HEK293T (cell line): ENCODE measurements at regions not wholly inside any gene's neighbourhood (a gene's known extent, or its start where the extent isn't known, plus 50 kb on each side); places are given as distances from the start of the nearest gene placed in this dataset.

ENCODE experiments used
- CTCF ChIA-PET: fragments of 350-600 bp; formaldehyde crosslinking; extraction: SDS; loops from one replicate; lab custom pipeline; 2021; ENCODE audit warnings: antibody characterized with exemption, inconsistent platforms; lab: Yijun Ruan, JAX
- POLR2A ChIA-PET: fragments of 350-600 bp; formaldehyde crosslinking; extraction: SDS; loops from one replicate; lab custom pipeline; 2020; ENCODE audit warnings: antibody characterized with exemption, inconsistent platforms; lab: Yijun Ruan, JAX
- DNase-seq: peaks from one replicate; pipeline ENCODE4 v3.0.0; 2012; ENCODE audit warnings: mixed read lengths; ENCODE audit errors: extremely low spot score
- ARNT ChIP-seq: fragments of 450-650 bp; IDR thresholded peaks from 2 replicates; pipeline ENCODE4 v1.6.1; 2017; ENCODE audit warnings: mild to moderate bottlenecking
- BHLHE40 ChIP-seq: fragments of 450-650 bp; IDR thresholded peaks from 2 replicates; pipeline ENCODE4 v1.6.1; 2016; ENCODE audit warnings: mild to moderate bottlenecking, moderate library complexity, borderline replicate concordance
- CTBP1 ChIP-seq: fragments of 450-650 bp; IDR thresholded peaks from 2 replicates; pipeline ENCODE4 v1.6.1; 2016; ENCODE audit warnings: borderline replicate concordance
- ELF4 ChIP-seq: fragments of 450-650 bp; IDR thresholded peaks from 2 replicates; pipeline ENCODE4 v1.6.1; 2017; ENCODE audit warnings: antibody characterized with exemption
- FOXA1 ChIP-seq: fragments of 450-650 bp; IDR thresholded peaks from 2 replicates; pipeline ENCODE4 v1.6.1; 2016; ENCODE audit warnings: mild to moderate bottlenecking
- FOXK2 ChIP-seq: fragments of 450-650 bp; IDR thresholded peaks from 2 replicates; pipeline ENCODE4 v1.6.1; 2016; ENCODE audit warnings: mild to moderate bottlenecking
- FOXM1 ChIP-seq: fragments of 450-650 bp; IDR thresholded peaks from 2 replicates; pipeline ENCODE4 v1.6.1; 2017; ENCODE audit warnings: mild to moderate bottlenecking, borderline replicate concordance
- HDGF ChIP-seq: fragments of 450-650 bp; IDR thresholded peaks from 2 replicates; pipeline ENCODE4 v1.6.1; 2017; ENCODE audit warnings: antibody characterized with exemption, borderline replicate concordance
- L3MBTL2 ChIP-seq: fragments of 450-650 bp; conservative IDR thresholded peaks from 2 replicates; pipeline ENCODE4 v1.6.1; 2016; ENCODE audit warnings: mild to moderate bottlenecking
- LEF1 ChIP-seq: fragments of 450-650 bp; IDR thresholded peaks from 2 replicates; pipeline ENCODE4 v1.6.1; 2017; ENCODE audit warnings: mild to moderate bottlenecking, borderline replicate concordance
- NFRKB ChIP-seq: fragments of 450-650 bp; IDR thresholded peaks from 2 replicates; pipeline ENCODE4 v1.6.1; 2016; ENCODE audit warnings: mild to moderate bottlenecking, moderate library complexity
- PKNOX1 ChIP-seq: fragments of 450-650 bp; IDR thresholded peaks from 2 replicates; pipeline ENCODE4 v1.6.1; 2016
- SP1 ChIP-seq: fragments of 450-650 bp; IDR thresholded peaks from 2 replicates; pipeline ENCODE4 v1.6.1; 2017
- SUZ12 ChIP-seq: fragments of 450-650 bp; IDR thresholded peaks from 2 replicates; pipeline ENCODE4 v1.6.1; 2016; ENCODE audit warnings: mild to moderate bottlenecking
- TARDBP ChIP-seq: fragments of 450-650 bp; IDR thresholded peaks from 2 replicates; pipeline ENCODE4 v1.6.1; 2016
- ZNF384 ChIP-seq: fragments of 450-650 bp; IDR thresholded peaks from 2 replicates; pipeline ENCODE4 v1.6.1; 2016

GRCh38 chr3:99536555-99537314, 101.7 kb upstream of the COL8A1 start:
- CTCF ChIA-PET, result no interaction called here
- TF ChIP-seq NFRKB (no peak), SUZ12 (no peak), FOXA1 (no peak), LEF1 (no peak), FOXM1 (no peak), CTBP1 (no peak), SP1 (no peak), PKNOX1 (no peak), ELF4 (no peak), TARDBP (no peak), ARNT (no peak), L3MBTL2 (no peak), FOXK2 (no peak), BHLHE40 (no peak), ZNF384 (no peak), HDGF (no peak)
- DNase-seq, result no peak
- POLR2A ChIA-PET, result no interaction called here

GRCh38 chr3:99534951-99535704, 103.3 kb upstream of the COL8A1 start:
- TF ChIP-seq PKNOX1 (no peak), FOXM1 (no peak), HDGF (no peak), NFRKB (no peak), CTBP1 (no peak), BHLHE40 (no peak), FOXA1 (no peak), FOXK2 (no peak), ZNF384 (no peak), SUZ12 (no peak), SP1 (no peak)
- ChIA-PET CTCF (no interaction called here), POLR2A (no interaction called here)
- DNase-seq, result no peak

GRCh38 chr3:99532246-99532645, 106.1 kb upstream of the COL8A1 start:
- ChIA-PET CTCF (interaction anchor here (0.5 to 0.8 kb wide), 4 partner anchors 10 to 1112 kb away, joined by 3 read pairs; no protein-coding TSS in a partner anchor), POLR2A (interaction anchor here (0.9 kb wide), 1 partner anchor 105 kb away, joined by 3 read pairs; no protein-coding TSS in a partner anchor)
- TF ChIP-seq ARNT (no peak), BHLHE40 (no peak), ZNF384 (no peak), FOXA1 (no peak), FOXK2 (no peak), SP1 (no peak), CTBP1 (no peak), ELF4 (no peak), L3MBTL2 (no peak), HDGF (no peak), TARDBP (no peak), PKNOX1 (no peak), SUZ12 (no peak), LEF1 (no peak), FOXM1 (no peak), NFRKB (no peak)
- DNase-seq, result peak; percentile 61

GRCh38 chr3:99529265-99529664, 109.1 kb upstream of the COL8A1 start:
- no peak for DNase-seq
- POLR2A ChIA-PET, result no interaction called here
- CTCF ChIA-PET, result interaction anchor here (1.3 kb wide), 1 partner anchor 260 kb away, joined by 3 read pairs; no protein-coding TSS in a partner anchor
- no peak for TF ChIP-seq SP1
- no peak for TF ChIP-seq NFRKB
- no peak for TF ChIP-seq CTBP1
- TF ChIP-seq FOXM1, result no peak
- no peak for TF ChIP-seq BHLHE40
- no peak for TF ChIP-seq ELF4
- TF ChIP-seq PKNOX1, result no peak

GRCh38 chr3:99526921-99527320, 111.5 kb upstream of the COL8A1 start:
- DNase-seq, result no peak
- TF ChIP-seq ELF4 (no peak), TARDBP (no peak), ZNF384 (no peak)
- POLR2A ChIA-PET, result no interaction called here
- CTCF ChIA-PET, result no interaction called here

GRCh38 chr3:99524559-99524958, 113.8 kb upstream of the COL8A1 start:
- CTCF ChIA-PET, result no interaction called here
- POLR2A ChIA-PET, result no interaction called here
- DNase-seq, result no peak
- TF ChIP-seq BHLHE40, result no peak
- no peak for TF ChIP-seq L3MBTL2
- TF ChIP-seq ARNT, result no peak
- no peak for TF ChIP-seq FOXA1
- TF ChIP-seq HDGF, result no peak
- no peak for TF ChIP-seq ZNF384
- TF ChIP-seq FOXK2, result no peak
- TF ChIP-seq CTBP1, result no peak
- no peak for TF ChIP-seq LEF1
- no peak for TF ChIP-seq FOXM1
- TF ChIP-seq TARDBP, result no peak
- TF ChIP-seq PKNOX1, result no peak
- no peak for TF ChIP-seq SP1
